Lung (tissue), 11 donors: ENCODE measurements at regions not wholly inside any gene's neighbourhood (a gene's known extent, or its start where the extent isn't known, plus 50 kb on each side); places are given as distances from the start of the nearest gene placed in this dataset.

ENCODE experiments used
- ATAC-seq: fragments of 200-7000 bp; cut with Tn5 transposase; one replicate; pipeline ENCODE4 v1.9.1; 2020; ENCODE audit warnings: moderate number of reproducible peaks; ENCODE audit not compliant: insufficient read depth, low FRiP score
- DNase-seq, 3 donors: peaks; one replicate each; pipeline ENCODE4 v3.0.0-alpha.2; 2013 to 2017
- H3K27ac ChIP-seq, 2 donors: one replicate each; pipeline ENCODE4 v1.5.1; 2013; ENCODE audit warnings: mild to moderate bottlenecking in 2 of 2, moderate library complexity in 2 of 2, control low read depth in 1 of 2, inconsistent platforms in 1 of 2, low read depth in 1 of 2, low read length in 1 of 2
- H3K27me3 ChIP-seq, 3 donors: one replicate each; pipeline ENCODE4 v1.5.1; 2013; ENCODE audit warnings: low read length in 2 of 3; ENCODE audit not compliant: control insufficient read depth in 3 of 3, insufficient read depth in 3 of 3
- H3K36me3 ChIP-seq, 4 donors: one replicate each; pipeline ENCODE4 v1.5.1; 2013; ENCODE audit warnings: low read length in 4 of 4, mild to moderate bottlenecking in 1 of 4, moderate library complexity in 1 of 4; ENCODE audit not compliant: control insufficient read depth in 4 of 4, insufficient read depth in 4 of 4
- H3K4me1 ChIP-seq, 5 donors: one replicate each; pipeline ENCODE4 v1.5.1; 2013; ENCODE audit warnings: low read length in 5 of 5, mild to moderate bottlenecking in 2 of 5, moderate library complexity in 1 of 5; ENCODE audit not compliant: control insufficient read depth in 5 of 5, insufficient read depth in 5 of 5
- H3K4me3 ChIP-seq: one replicate; pipeline ENCODE4 v1.5.1; 2013; ENCODE audit warnings: mild to moderate bottlenecking, control low read depth, moderate library complexity
- H3K9ac ChIP-seq, 2 donors: one replicate each; pipeline ENCODE4 v1.5.1; 2013; ENCODE audit warnings: low read length in 2 of 2, control low read depth in 1 of 2; ENCODE audit not compliant: insufficient read depth in 1 of 2
- H3K9me3 ChIP-seq, 4 donors: one replicate each; pipeline ENCODE4 v1.5.1; 2013; ENCODE audit warnings: low read length in 3 of 4, mild to moderate bottlenecking in 1 of 4, moderate library complexity in 1 of 4; ENCODE audit not compliant: control insufficient read depth in 4 of 4, insufficient read depth in 3 of 4
- CTCF ChIP-seq: IDR thresholded peaks from 2 replicates; pipeline ENCODE4 v1.5.1; 2012; ENCODE audit warnings: mild to moderate bottlenecking; ENCODE audit errors: control extremely low read depth, extremely low read depth
- WGBS, 2 donors: extraction: QIAGEN DNeasy Blood & Tissue Kit; methylation state at CpG; one replicate each; pipeline ENCODE4 v1.1.7; 2013; 5-methylcytosine and 5-hydroxymethylcytosine counted together
- donor health status: control.
- donor health status: control.
- donor health status: Bipolar disorder and iron deficiency.
- donor health status: healthy.
- donor health status: DM: yes; HTN: yes; CAD: no.

GRCh38 chr21:45341261-45341660 is 53.6 kb upstream of the POFUT2 start:
- Histone ChIP-seq H3K27ac (no peak overlapping the region), H3K4me3 (no peak overlapping the region), H3K27me3 (no peaks in the 10 kb centered on the region), H3K9me3 (no peaks in the 10 kb centered on the region), H3K9ac (no peak overlapping the region), H3K36me3 (no peaks in the 10 kb centered on the region), H3K4me1 (peaks cover 0 to 5% (median 0%) of the 10 kb centered on the region in 5 donors)
- TF ChIP-seq CTCF, result no peak
- 89 to 93% methylated on average over 8 of the region's 8 CpGs for WGBS, 2 donors
- DNase-seq (no peak), ATAC-seq (no peak)

- Histone ChIP-seq H3K4me3 (no peak overlapping the region), H3K36me3 (no peaks in the 10 kb centered on the region), H3K27ac (no peak overlapping the region), H3K4me1 (peaks cover 0 to 6% (median 0%) of the 10 kb centered on the region in 5 donors), H3K27me3 (no peaks in the 10 kb centered on the region), H3K9me3 (no peaks in the 10 kb centered on the region), H3K9ac (no peak overlapping the region)
- 18 to 22% methylated on average over 9 of the region's 9 CpGs for WGBS, 2 donors
- ATAC-seq (no peak), DNase-seq (peak in 2 of 3 donors; percentile 64 to 72)
- TF ChIP-seq CTCF, result no peak
Measured at GRCh38 chr21:45341779-45342178, 54.1 kb upstream of the POFUT2 start.

- H3K4me3 ChIP-seq, result no peak overlapping the region
- TF ChIP-seq CTCF, result no peak
- no peaks in the 10 kb centered on the region for H3K9me3 ChIP-seq
- WGBS, 2 donors, result 85 to 95% methylated on average over 15 of the region's 15 CpGs
- no peak for ATAC-seq
- no peaks in the 10 kb centered on the region for H3K27me3 ChIP-seq
- DNase-seq, result no peak
- no peaks in the 10 kb centered on the region for H3K36me3 ChIP-seq
- no peak overlapping the region for H3K27ac ChIP-seq
- no peak overlapping the region for H3K9ac ChIP-seq
- H3K4me1 ChIP-seq, result peaks cover 0 to 24% (median 4%) of the 10 kb centered on the region in 5 donors
Measured at GRCh38 chr21:45343891-45344290, 56.2 kb upstream of the POFUT2 start.

GRCh38 chr21:45344576-45344975 is 56.9 kb upstream of the POFUT2 start:
- Histone ChIP-seq H3K36me3 (no peaks in the 10 kb centered on the region), H3K27me3 (no peaks in the 10 kb centered on the region), H3K4me3 (no peak overlapping the region), H3K4me1 (peaks cover 0 to 27% (median 8%) of the 10 kb centered on the region in 5 donors), H3K9me3 (no peaks in the 10 kb centered on the region), H3K27ac (no peak overlapping the region), H3K9ac (no peak overlapping the region)
- no peak for ATAC-seq
- no peak for TF ChIP-seq CTCF
- 91 to 92% methylated on average over 21 of the region's 21 CpGs for WGBS, 2 donors
- no peak for DNase-seq
